ENCODE measurements at regions not wholly inside any gene's neighbourhood (a gene's known extent, or its start where the extent isn't known, plus 50 kb on each side); places are given as distances from the start of the nearest gene placed in this dataset.

DNA sequence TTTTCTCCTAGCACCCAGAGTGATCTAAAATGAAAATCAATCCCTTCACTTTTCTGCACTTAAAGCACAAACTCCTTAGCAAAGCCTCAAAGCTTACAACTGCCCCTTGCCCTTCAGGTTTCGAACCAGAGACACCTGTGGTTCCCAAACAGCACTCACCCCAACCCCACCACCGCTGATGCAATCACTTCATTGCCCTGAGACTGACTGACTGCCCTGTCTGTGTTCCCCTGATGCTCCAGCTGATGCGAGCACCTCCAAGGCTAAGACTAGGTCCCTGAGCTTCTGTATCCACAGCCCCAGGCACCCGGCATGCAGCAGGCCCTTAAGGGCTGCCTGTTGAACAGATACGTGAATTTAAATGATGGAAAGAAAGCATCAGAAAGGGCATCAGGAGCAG, 127.3 kb downstream of the ZNF621 start:
- TF ChIP-seq, protein P1, sequence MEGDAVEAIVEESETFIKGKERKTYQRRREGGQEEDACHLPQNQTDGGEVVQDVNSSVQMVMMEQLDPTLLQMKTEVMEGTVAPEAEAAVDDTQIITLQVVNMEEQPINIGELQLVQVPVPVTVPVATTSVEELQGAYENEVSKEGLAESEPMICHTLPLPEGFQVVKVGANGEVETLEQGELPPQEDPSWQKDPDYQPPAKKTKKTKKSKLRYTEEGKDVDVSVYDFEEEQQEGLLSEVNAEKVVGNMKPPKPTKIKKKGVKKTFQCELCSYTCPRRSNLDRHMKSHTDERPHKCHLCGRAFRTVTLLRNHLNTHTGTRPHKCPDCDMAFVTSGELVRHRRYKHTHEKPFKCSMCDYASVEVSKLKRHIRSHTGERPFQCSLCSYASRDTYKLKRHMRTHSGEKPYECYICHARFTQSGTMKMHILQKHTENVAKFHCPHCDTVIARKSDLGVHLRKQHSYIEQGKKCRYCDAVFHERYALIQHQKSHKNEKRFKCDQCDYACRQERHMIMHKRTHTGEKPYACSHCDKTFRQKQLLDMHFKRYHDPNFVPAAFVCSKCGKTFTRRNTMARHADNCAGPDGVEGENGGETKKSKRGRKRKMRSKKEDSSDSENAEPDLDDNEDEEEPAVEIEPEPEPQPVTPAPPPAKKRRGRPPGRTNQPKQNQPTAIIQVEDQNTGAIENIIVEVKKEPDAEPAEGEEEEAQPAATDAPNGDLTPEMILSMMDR (IDR thresholded peaks at IDR 0.05; ENCODE audit: poor library complexity) = no peak
- TF ChIP-seq EZH2 (IDR thresholded peaks at IDR 0.05; ENCODE audit: borderline replicate concordance) = no peak

Measured in hepatocyte (in vitro differentiated cells).